Progenitor cell of endocrine pancreas (in vitro differentiated cells): ENCODE measurements at regions not wholly inside any gene's neighbourhood (a gene's known extent, or its start where the extent isn't known, plus 50 kb on each side); places are given as distances from the start of the nearest gene placed in this dataset.

Experiments
- DNase-seq: peaks from one replicate; pipeline ENCODE4 v3.0.0; 2021; ENCODE audit warnings: low spot score; ENCODE audit not compliant: unreplicated experiment
- H3K27ac Mint-ChIP-seq: 2 replicates; pipeline ENCODE4 v1.8.0; 2021; ENCODE audit warnings: mild to moderate bottlenecking, moderate library complexity, mixed read lengths
- H3K27me3 Mint-ChIP-seq: 2 replicates; pipeline ENCODE4 v1.8.0; 2021; ENCODE audit warnings: mixed read lengths
- H3K36me3 Mint-ChIP-seq: 2 replicates; pipeline ENCODE4 v1.8.0; 2022; ENCODE audit warnings: mixed read lengths; ENCODE audit not compliant: insufficient read depth
- H3K4me1 Mint-ChIP-seq: 2 replicates; pipeline ENCODE4 v1.8.0; 2021; ENCODE audit warnings: low read depth, mixed read lengths
- H3K4me3 Mint-ChIP-seq: 2 replicates; pipeline ENCODE4 v1.8.0; 2021; ENCODE audit warnings: low read depth, mild to moderate bottlenecking, moderate library complexity, mixed read lengths
- H3K9me3 Mint-ChIP-seq: 2 replicates; pipeline ENCODE4 v1.8.0; 2021; ENCODE audit warnings: low read depth, mixed read lengths
- CTCF ChIP-seq: fragments of 200-600 bp; sonication (generic); IDR thresholded peaks from one replicate; pipeline ENCODE4 v1.5.0; 2021; ENCODE audit warnings: antibody characterized with exemption, mild to moderate bottlenecking; ENCODE audit not compliant: unreplicated experiment

GRCh38 chr13:22821589-22821988 is 359.2 kb upstream of the SGCG start:
- Mint-ChIP-seq H3K36me3 (no peaks in the 10 kb centered on the region), H3K27ac (no peak overlapping the region), H3K4me3 (no peak overlapping the region), H3K4me1 (no peaks in the 10 kb centered on the region), H3K9me3 (peaks cover 10% of the 10 kb centered on the region), H3K27me3 (no peaks in the 10 kb centered on the region)
- DNase-seq, result no peak
- TF ChIP-seq CTCF, result no peak

GRCh38 chr13:22825186-22825585 is 355.6 kb upstream of the SGCG start:
- peaks cover under 1% of the 10 kb centered on the region for H3K9me3 Mint-ChIP-seq
- H3K4me1 Mint-ChIP-seq, result no peaks in the 10 kb centered on the region
- no peaks in the 10 kb centered on the region for H3K36me3 Mint-ChIP-seq
- no peaks in the 10 kb centered on the region for H3K27me3 Mint-ChIP-seq
- no peak overlapping the region for H3K27ac Mint-ChIP-seq
- no peak for TF ChIP-seq CTCF
- no peak for DNase-seq
- H3K4me3 Mint-ChIP-seq, result no peak overlapping the region

- Mint-ChIP-seq H3K9me3 (no peaks in the 10 kb centered on the region), H3K27ac (no peak overlapping the region), H3K27me3 (no peaks in the 10 kb centered on the region), H3K4me1 (no peaks in the 10 kb centered on the region), H3K4me3 (no peak overlapping the region), H3K36me3 (no peaks in the 10 kb centered on the region)
- no peak for DNase-seq
- TF ChIP-seq CTCF, result no peak
Measured at GRCh38 chr13:22828081-22828480, 352.7 kb upstream of the SGCG start.

- TF ChIP-seq CTCF, result no peak
- no peaks in the 10 kb centered on the region for H3K27me3 Mint-ChIP-seq
- no peaks in the 10 kb centered on the region for H3K36me3 Mint-ChIP-seq
- H3K4me3 Mint-ChIP-seq, result no peak overlapping the region
- H3K27ac Mint-ChIP-seq, result no peak overlapping the region
- H3K4me1 Mint-ChIP-seq, result no peaks in the 10 kb centered on the region
- H3K9me3 Mint-ChIP-seq, result no peaks in the 10 kb centered on the region
- DNase-seq, result no peak
Measured at GRCh38 chr13:22836475-22836874, 344.3 kb upstream of the SGCG start.

GRCh38 chr13:22837980-22838647 is 342.7 kb upstream of the SGCG start:
- H3K4me3 Mint-ChIP-seq, result no peak overlapping the region
- no peak for DNase-seq

More at GRCh38 chr13:22837980-22838647, 342.7 kb upstream of the SGCG start:
- H3K27ac Mint-ChIP-seq, result no peak overlapping the region
- TF ChIP-seq CTCF, result no peak
- H3K9me3 Mint-ChIP-seq, result no peaks in the 10 kb centered on the region
- H3K4me1 Mint-ChIP-seq, result no peaks in the 10 kb centered on the region
- no peaks in the 10 kb centered on the region for H3K36me3 Mint-ChIP-seq
- no peaks in the 10 kb centered on the region for H3K27me3 Mint-ChIP-seq
